Stimulated activated CD8-positive, alpha-beta memory T cell treated with anti-CD3 and anti-CD28 coated beads, Interleukin-4, amount 100 ng/mL, for 1 hour (primary cell): ENCODE measurements at regions not wholly inside any gene's neighbourhood (a gene's known extent, or its start where the extent isn't known, plus 50 kb on each side); places are given as distances from the start of the nearest gene placed in this dataset.
"Not testable (repeated sequence)": the region's sequence is repeated elsewhere in the genome, so short reads cannot be mapped to it uniquely, and the experiment has no call there.

Source experiments
- DNase-seq, 2 donors: peaks; one replicate each; pipeline ENCODE4 v3.0.0-alpha.2; 2020; ENCODE audit warnings: low read depth in 2 of 2, low spot score in 1 of 2

GRCh38 chr6:155795173-155795796, 339.6 kb upstream of the NOX3 start:
- DNase-seq = no peak

GRCh38 chr6:155791891-155792290, 336.3 kb upstream of the NOX3 start:
- no peak for DNase-seq

- no peak for DNase-seq
These were observed 335.5 kb upstream of the NOX3 start for GRCh38 chr6:155791186-155791585.

GRCh38 chr6:155787168-155787567, 331.5 kb upstream of the NOX3 start:
- DNase-seq = no peak

GRCh38 chr6:155786528-155786927, 330.9 kb upstream of the NOX3 start:
- no peak for DNase-seq

GRCh38 chr6:155782739-155783459, 327.3 kb upstream of the NOX3 start:
- DNase-seq = no peak

GRCh38 chr6:155782320-155782731, 326.7 kb upstream of the NOX3 start:
- DNase-seq = no peak

- no peak for DNase-seq
These were observed 323.8 kb upstream of the NOX3 start for GRCh38 chr6:155779456-155779855.

GRCh38 chr6:155778336-155778735, 322.7 kb upstream of the NOX3 start:
- DNase-seq = no peak

- DNase-seq = no peak
These were observed 316.2 kb upstream of the NOX3 start for GRCh38 chr6:155771822-155772221.

GRCh38 chr6:155770856-155771255, 315.2 kb upstream of the NOX3 start:
- no peak for DNase-seq

GRCh38 chr6:155770313-155770712, 314.7 kb upstream of the NOX3 start:
- no peak for DNase-seq

GRCh38 chr6:155765275-155766194, 309.9 kb upstream of the NOX3 start:
- DNase-seq = no peak

GRCh38 chr6:155762649-155763048, 307.0 kb upstream of the NOX3 start:
- no peak for DNase-seq

- no peak for DNase-seq
These were observed 299.8 kb upstream of the NOX3 start for GRCh38 chr6:155755452-155755851.

- not testable (repeated sequence) for DNase-seq
These were observed 293.1 kb upstream of the NOX3 start for GRCh38 chr6:155748778-155749177.

GRCh38 chr6:155747491-155747890, 291.9 kb upstream of the NOX3 start:
- DNase-seq = no peak

GRCh38 chr6:155740781-155741399, 285.3 kb upstream of the NOX3 start:
- no peak for DNase-seq

- no peak for DNase-seq
These were observed 283.0 kb upstream of the NOX3 start for GRCh38 chr6:155738602-155739105.

GRCh38 chr6:155717374-155717773, 261.7 kb upstream of the NOX3 start:
- DNase-seq = no peak

- DNase-seq = no peak
These were observed 255.1 kb upstream of the NOX3 start for GRCh38 chr6:155710704-155711103.
